Panc1 (cell line): ENCODE measurements at regions not wholly inside any gene's neighbourhood (a gene's known extent, or its start where the extent isn't known, plus 50 kb on each side); places are given as distances from the start of the nearest gene placed in this dataset.

Source experiments
- ATAC-seq: fragments of 200-7000 bp; cut with Tn5 transposase; 2 replicates; pipeline ENCODE4 v1.9.1; 2020; ENCODE audit warnings: mild to moderate bottlenecking, moderate library complexity
- BruUV-seq: library from RNA; stranded (reverse); fragments of 400-500 nt; replicated peaks from 2 replicates; lab custom pipeline; 2021; lab: Mats Ljungman, UMichigan
- CTCF ChIA-PET: fragments of 300-600 bp; sonication (Branson Sonifier 250); formaldehyde crosslinking; loops from one replicate; lab custom pipeline; 2022; ENCODE audit warnings: antibody characterized with exemption; lab: Charles Lee
- POLR2A ChIA-PET: fragments of 300-600 bp; sonication (Branson Sonifier 250); formaldehyde crosslinking; loops from one replicate; lab custom pipeline; 2022; ENCODE audit warnings: antibody characterized with exemption; lab: Charles Lee
- DNase-seq: peaks from one replicate; pipeline ENCODE4 v3.0.0-alpha.2; 2010; ENCODE audit warnings: low read depth, low spot score
- H3K27ac ChIP-seq: 2 replicates; pipeline ENCODE4 v1.5.1; 2011; ENCODE audit warnings: mild to moderate bottlenecking, low read length, inconsistent platforms
- H3K27me3 ChIP-seq: fragments of 200-500 bp; sonication (Bioruptor generic); 2 replicates; pipeline ENCODE4 v1.6.0; 2014; ENCODE audit warnings: low read length, inconsistent platforms; ENCODE audit not compliant: control insufficient read depth, insufficient read depth
- H3K36me3 ChIP-seq: fragments of 200-500 bp; sonication (Bioruptor generic); 2 replicates; pipeline ENCODE4 v1.5.1; 2014; ENCODE audit warnings: inconsistent platforms, mild to moderate bottlenecking, low read length, moderate library complexity; ENCODE audit not compliant: control insufficient read depth, insufficient read depth
- H3K4me1 ChIP-seq: 2 replicates; pipeline ENCODE4 v1.5.1; 2011; ENCODE audit warnings: inconsistent platforms, mild to moderate bottlenecking, low read length, moderate library complexity; ENCODE audit not compliant: control insufficient read depth, insufficient read depth
- H3K4me3 ChIP-seq, 2 experiments: 2 replicates each; pipeline ENCODE4 v1.5.1; 2011 to 2012; ENCODE audit warnings: low read depth in 2 of 2, low read length in 2 of 2, mild to moderate bottlenecking in 2 of 2, inconsistent platforms in 1 of 2, moderate library complexity in 1 of 2
- H3K9me3 ChIP-seq: fragments of 200-500 bp; sonication (Bioruptor generic); 2 replicates; pipeline ENCODE4 v1.5.1; 2014; ENCODE audit warnings: low read depth, mild to moderate bottlenecking, inconsistent platforms, low read length, moderate library complexity; ENCODE audit not compliant: control insufficient read depth, insufficient read depth
- CTCF ChIP-seq: fragments of 450-650 bp; IDR thresholded peaks from 2 replicates; pipeline ENCODE4 v1.5.1; 2017; ENCODE audit warnings: mild to moderate bottlenecking
- POLR2AphosphoS5 ChIP-seq: IDR thresholded peaks from 2 replicates; pipeline ENCODE4 v1.6.1; 2012; ENCODE audit warnings: mild to moderate bottlenecking, low read depth, low read length, moderate library complexity
- REST ChIP-seq, 2 experiments: IDR thresholded peaks; 2 replicates each; pipeline ENCODE4 v1.6.1; 2011 to 2012; ENCODE audit warnings: low read depth in 2 of 2, control low read depth in 1 of 2, low read length in 1 of 2, mild to moderate bottlenecking in 1 of 2, moderate library complexity in 1 of 2; ENCODE audit not compliant: insufficient read depth in 1 of 2
- SIN3A ChIP-seq: IDR thresholded peaks from 2 replicates; pipeline ENCODE4 v1.6.1; 2012; ENCODE audit warnings: low read depth, mild to moderate bottlenecking, low read length, moderate library complexity, borderline replicate concordance; ENCODE audit not compliant: insufficient read depth
- TCF7L2 ChIP-seq: IDR thresholded peaks from 2 replicates; pipeline ENCODE4 v1.6.1; 2011; ENCODE audit warnings: mild to moderate bottlenecking, low read depth, low read length, inconsistent platforms
- in situ Hi-C: cut with HindIII; loops from 2 replicates; pipeline ENCODE4 v1.10.0; 2016; ENCODE audit warnings: low sequenced_read_pairs, low pct_unique_long_range_greater_than_20kb
- intact Hi-C: fragments of 100-400 bp; cut with micrococcal nuclease; formaldehyde crosslinking; loops from one replicate; pipeline ENCODE4 v1.10.0; 2022; ENCODE audit not compliant: unreplicated experiment

DNA sequence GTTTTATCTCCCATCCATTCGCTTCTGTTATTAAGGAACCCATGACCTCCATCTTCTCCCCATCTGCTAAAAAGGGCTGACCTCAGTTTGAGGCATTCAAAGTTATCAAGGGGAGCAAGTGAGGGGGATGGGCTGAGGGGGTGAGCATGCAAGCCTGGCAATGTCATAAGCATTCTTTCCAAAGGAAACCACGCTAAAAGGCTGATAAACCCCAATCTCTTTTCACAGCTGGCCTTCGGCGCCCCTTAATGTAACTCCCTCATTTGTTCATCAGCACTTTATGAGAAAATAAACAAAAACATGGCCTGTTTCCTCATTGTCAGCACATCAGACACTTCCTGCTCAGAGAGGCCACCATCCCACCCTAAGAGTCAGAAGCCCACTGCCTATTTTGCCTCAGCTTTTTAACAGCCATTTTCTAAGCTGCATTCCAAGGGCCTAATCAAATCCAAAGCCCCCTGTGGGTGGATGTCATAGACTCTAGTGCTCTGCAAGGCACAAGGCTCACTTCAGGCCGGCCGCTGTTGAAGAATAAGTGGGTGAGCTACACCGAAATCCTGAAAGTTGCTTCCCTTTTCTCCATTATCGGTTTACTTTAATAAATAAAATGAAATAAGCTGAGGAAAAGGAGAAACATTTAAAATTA, 92.0 kb upstream of the SRD5A3 start:
- no TSS peak for BruUV-seq
- Histone ChIP-seq H3K27me3 (no peaks in the 10 kb centered on the region), H3K36me3 (no peaks in the 10 kb centered on the region), H3K9me3 (no peaks in the 10 kb centered on the region), H3K4me1 (no peaks in the 10 kb centered on the region), H3K27ac (no peak overlapping the region), H3K4me3 (no peak overlapping the region)
- TF ChIP-seq SIN3A: no peak
- no peak for TF ChIP-seq CTCF
- TF ChIP-seq TCF7L2: no peak
- no peak for TF ChIP-seq POLR2AphosphoS5
- no peak for TF ChIP-seq REST (IDR thresholded peaks at IDR 0.05; ENCODE audit: insufficient read depth in 1 of 2, low read depth in 2 of 2, low read length in 1 of 2)
- DNase-seq (no peak), ATAC-seq (no peak)
- in situ Hi-C loops (no loop called here), intact Hi-C loops (no loop called here)
- ChIA-PET CTCF (no interaction called here), POLR2A (no interaction called here)

DNA sequence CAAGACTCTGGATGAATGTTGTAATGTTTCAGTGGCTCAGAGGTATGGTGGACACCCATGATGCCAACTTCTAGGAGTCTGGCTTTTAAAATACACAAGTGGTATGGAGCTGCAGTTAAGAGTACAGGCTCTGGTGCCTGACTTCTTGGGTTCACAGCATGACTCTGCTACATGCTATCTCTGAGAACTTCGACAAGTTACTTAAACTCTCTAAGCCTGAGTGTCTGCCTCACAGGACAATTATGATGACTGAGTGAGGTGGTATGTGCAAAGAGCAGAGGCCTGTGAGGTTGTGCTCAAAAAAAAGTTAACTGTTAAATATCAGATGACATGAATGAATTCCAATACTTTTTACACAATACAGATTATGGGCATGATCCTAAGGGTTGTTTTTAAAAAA, 90.9 kb upstream of the SRD5A3 start:
- POLR2A ChIA-PET: no interaction called here
- ATAC-seq: no peak

More for the DNA sequence above, 90.9 kb upstream of the SRD5A3 start:
- CTCF ChIA-PET: no interaction called here
- TF ChIP-seq TCF7L2 (no peak), POLR2AphosphoS5 (no peak), CTCF (no peak), REST (IDR thresholded peaks at IDR 0.05; ENCODE audit: insufficient read depth in 1 of 2, low read depth in 2 of 2, low read length in 1 of 2) (no peak), SIN3A (no peak)
- intact Hi-C loops (no loop called here), in situ Hi-C loops (no loop called here)
- no peaks in the 10 kb centered on the region for H3K27me3 ChIP-seq
- no peaks in the 10 kb centered on the region for H3K4me1 ChIP-seq
- no peak for DNase-seq
- no peak overlapping the region for H3K27ac ChIP-seq
- no peak overlapping the region for H3K4me3 ChIP-seq
- no TSS peak for BruUV-seq
- H3K9me3 ChIP-seq: no peaks in the 10 kb centered on the region
- no peaks in the 10 kb centered on the region for H3K36me3 ChIP-seq
